Chondrocyte (in vitro differentiated cells): ENCODE measurements at regions not wholly inside any gene's neighbourhood (a gene's known extent, or its start where the extent isn't known, plus 50 kb on each side); places are given as distances from the start of the nearest gene placed in this dataset.
"Not testable (repeated sequence)": the region's sequence is repeated elsewhere in the genome, so short reads cannot be mapped to it uniquely, and the experiment has no call there.

Experiments used
- DNase-seq: peaks from one replicate; pipeline ENCODE4 v3.0.0; 2021; ENCODE audit warnings: mixed read lengths, low spot score
- H3K27ac Mint-ChIP-seq: one replicate; pipeline ENCODE4 v1.8.0; 2021; ENCODE audit warnings: mild to moderate bottlenecking, moderate library complexity, mixed read lengths; ENCODE audit not compliant: unreplicated experiment
- H3K27me3 Mint-ChIP-seq: 2 replicates; pipeline ENCODE4 v1.8.0; 2021; ENCODE audit warnings: low read depth, mixed read lengths
- H3K36me3 Mint-ChIP-seq: 2 replicates; pipeline ENCODE4 v1.8.0; 2021; ENCODE audit warnings: low read depth, mixed read lengths
- H3K4me1 Mint-ChIP-seq: 2 replicates; pipeline ENCODE4 v1.8.0; 2021; ENCODE audit warnings: low read depth, mild to moderate bottlenecking, mixed read lengths
- H3K4me3 Mint-ChIP-seq: one replicate; pipeline ENCODE4 v1.8.0; 2021; ENCODE audit warnings: mild to moderate bottlenecking, moderate library complexity, mixed read lengths; ENCODE audit not compliant: unreplicated experiment
- H3K9me3 Mint-ChIP-seq: 2 replicates; pipeline ENCODE4 v1.8.0; 2021; ENCODE audit warnings: low read depth, mixed read lengths
- CTCF ChIP-seq: fragments of 200-600 bp; sonication (generic); IDR thresholded peaks from 2 replicates; pipeline ENCODE4 v1.5.0; 2021; ENCODE audit warnings: antibody characterized with exemption, mild to moderate bottlenecking, moderate library complexity

- Mint-ChIP-seq H3K27me3 (peaks cover 5% of the 10 kb centered on the region), H3K4me1 (no peaks in the 10 kb centered on the region), H3K27ac (no peak overlapping the region), H3K9me3 (no peaks in the 10 kb centered on the region), H3K4me3 (no peak overlapping the region), H3K36me3 (no peaks in the 10 kb centered on the region)
- TF ChIP-seq CTCF, result no peak
- no peak for DNase-seq
Measured at GRCh38 chr19:28577666-28578065, 635.3 kb downstream of the UQCRFS1 start.

- no peak overlapping the region for H3K4me3 Mint-ChIP-seq
- H3K36me3 Mint-ChIP-seq, result no peaks in the 10 kb centered on the region
- H3K27me3 Mint-ChIP-seq, result peaks cover 5% of the 10 kb centered on the region
- no peaks in the 10 kb centered on the region for H3K9me3 Mint-ChIP-seq
- H3K4me1 Mint-ChIP-seq, result no peaks in the 10 kb centered on the region
- TF ChIP-seq CTCF, result no peak
- H3K27ac Mint-ChIP-seq, result no peak overlapping the region
- no peak for DNase-seq
Measured at GRCh38 chr19:28577233-28577632, 635.7 kb downstream of the UQCRFS1 start.

- H3K9me3 Mint-ChIP-seq, result no peaks in the 10 kb centered on the region
- H3K4me3 Mint-ChIP-seq, result no peak overlapping the region
- no peak for DNase-seq
- TF ChIP-seq CTCF, result no peak
- no peaks in the 10 kb centered on the region for H3K4me1 Mint-ChIP-seq
- no peaks in the 10 kb centered on the region for H3K36me3 Mint-ChIP-seq
- H3K27ac Mint-ChIP-seq, result no peak overlapping the region
- peaks cover 5% of the 10 kb centered on the region for H3K27me3 Mint-ChIP-seq
Measured at GRCh38 chr19:28575816-28576215, 637.1 kb downstream of the UQCRFS1 start.

- H3K4me1 Mint-ChIP-seq, H3K9me3 Mint-ChIP-seq, H3K27ac Mint-ChIP-seq, H3K27me3 Mint-ChIP-seq, H3K4me3 Mint-ChIP-seq, H3K36me3 Mint-ChIP-seq, DNase-seq: not testable (repeated sequence)
Measured at GRCh38 chr19:28575312-28575711, 637.6 kb downstream of the UQCRFS1 start.

GRCh38 chr19:28574212-28574611 lies 638.7 kb downstream of the UQCRFS1 start:
- H3K4me1 Mint-ChIP-seq, result no peaks in the 10 kb centered on the region

More at GRCh38 chr19:28574212-28574611, 638.7 kb downstream of the UQCRFS1 start:
- Mint-ChIP-seq H3K36me3 (no peaks in the 10 kb centered on the region), H3K27ac (no peak overlapping the region), H3K27me3 (peaks cover 2% of the 10 kb centered on the region), H3K4me3 (no peak overlapping the region), H3K9me3 (no peaks in the 10 kb centered on the region)
- DNase-seq, result no peak
- no peak for TF ChIP-seq CTCF
